Ishikawa (cell line): ENCODE measurements at regions not wholly inside any gene's neighbourhood (a gene's known extent, or its start where the extent isn't known, plus 50 kb on each side); places are given as distances from the start of the nearest gene placed in this dataset.

ENCODE experiments used
- CEBPB ChIP-seq: IDR thresholded peaks from 2 replicates; pipeline ENCODE4 v1.6.1; 2012
- CREB1 ChIP-seq: IDR thresholded peaks from 2 replicates; pipeline ENCODE4 v1.6.1; 2012; ENCODE audit warnings: low read depth
- EGR1 ChIP-seq: IDR thresholded peaks from 2 replicates; pipeline ENCODE4 v1.6.1; 2012
- EP300 ChIP-seq: IDR thresholded peaks from 2 replicates; pipeline ENCODE4 v1.6.1; 2012; ENCODE audit warnings: borderline replicate concordance
- NFIC ChIP-seq: IDR thresholded peaks from 2 replicates; pipeline ENCODE4 v1.6.1; 2012
- TAF1 ChIP-seq: IDR thresholded peaks from 2 replicates; pipeline ENCODE4 v1.6.1; 2012; ENCODE audit warnings: low read depth, mild to moderate bottlenecking
- TCF12 ChIP-seq: IDR thresholded peaks from 2 replicates; pipeline ENCODE4 v1.6.1; 2012; ENCODE audit warnings: low read depth
- TEAD4 ChIP-seq: IDR thresholded peaks from 2 replicates; pipeline ENCODE4 v1.6.1; 2012
- YY1 ChIP-seq: IDR thresholded peaks from 2 replicates; pipeline ENCODE4 v1.6.1; 2012; ENCODE audit warnings: low read depth
- ZBTB7A ChIP-seq: IDR thresholded peaks from 2 replicates; pipeline ENCODE4 v1.6.1; 2012; ENCODE audit warnings: low read depth
- TF ChIP-seq, protein P1 (sequence below): IDR thresholded peaks from 2 replicates; pipeline ENCODE4 v1.6.1; 2012
- TF ChIP-seq, protein P2 (sequence below): IDR thresholded peaks from 2 replicates; pipeline ENCODE4 v1.6.1; 2012
- TF ChIP-seq, protein P3 (sequence below): IDR thresholded peaks from 2 replicates; pipeline ENCODE4 v1.6.1; 2012; ENCODE audit warnings: low read depth, mild to moderate bottlenecking

DNA sequence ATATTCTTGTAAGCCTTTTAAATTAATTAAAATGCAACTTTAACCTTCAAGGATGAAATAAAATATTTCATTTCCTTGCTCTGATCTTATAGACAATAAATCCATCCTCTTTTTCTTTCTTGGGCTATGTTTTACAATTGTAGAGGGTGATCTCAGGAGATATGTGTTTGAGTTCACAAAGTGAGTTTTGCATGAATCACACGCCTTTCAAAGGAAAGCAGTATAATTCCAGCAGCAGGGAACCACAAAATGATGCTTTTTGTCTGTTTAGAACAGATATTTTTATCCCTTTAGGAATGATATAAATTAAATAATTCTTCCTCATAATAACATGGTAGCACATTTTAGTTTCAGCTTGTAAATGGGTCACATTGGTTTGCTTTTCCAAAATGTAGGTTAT is 191.2 kb downstream of the SEMA6D start:
- no peak for TF ChIP-seq ZBTB7A
- TF ChIP-seq, protein P1, sequence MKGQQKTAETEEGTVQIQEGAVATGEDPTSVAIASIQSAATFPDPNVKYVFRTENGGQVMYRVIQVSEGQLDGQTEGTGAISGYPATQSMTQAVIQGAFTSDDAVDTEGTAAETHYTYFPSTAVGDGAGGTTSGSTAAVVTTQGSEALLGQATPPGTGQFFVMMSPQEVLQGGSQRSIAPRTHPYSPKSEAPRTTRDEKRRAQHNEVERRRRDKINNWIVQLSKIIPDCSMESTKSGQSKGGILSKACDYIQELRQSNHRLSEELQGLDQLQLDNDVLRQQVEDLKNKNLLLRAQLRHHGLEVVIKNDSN, result no peak
- TF ChIP-seq EP300, result no peak
- TF ChIP-seq, protein P2, sequence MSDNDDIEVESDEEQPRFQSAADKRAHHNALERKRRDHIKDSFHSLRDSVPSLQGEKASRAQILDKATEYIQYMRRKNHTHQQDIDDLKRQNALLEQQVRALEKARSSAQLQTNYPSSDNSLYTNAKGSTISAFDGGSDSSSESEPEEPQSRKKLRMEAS, result no peak
- no peak for TF ChIP-seq TEAD4
- TF ChIP-seq EGR1, result no peak
- TF ChIP-seq, protein P3, sequence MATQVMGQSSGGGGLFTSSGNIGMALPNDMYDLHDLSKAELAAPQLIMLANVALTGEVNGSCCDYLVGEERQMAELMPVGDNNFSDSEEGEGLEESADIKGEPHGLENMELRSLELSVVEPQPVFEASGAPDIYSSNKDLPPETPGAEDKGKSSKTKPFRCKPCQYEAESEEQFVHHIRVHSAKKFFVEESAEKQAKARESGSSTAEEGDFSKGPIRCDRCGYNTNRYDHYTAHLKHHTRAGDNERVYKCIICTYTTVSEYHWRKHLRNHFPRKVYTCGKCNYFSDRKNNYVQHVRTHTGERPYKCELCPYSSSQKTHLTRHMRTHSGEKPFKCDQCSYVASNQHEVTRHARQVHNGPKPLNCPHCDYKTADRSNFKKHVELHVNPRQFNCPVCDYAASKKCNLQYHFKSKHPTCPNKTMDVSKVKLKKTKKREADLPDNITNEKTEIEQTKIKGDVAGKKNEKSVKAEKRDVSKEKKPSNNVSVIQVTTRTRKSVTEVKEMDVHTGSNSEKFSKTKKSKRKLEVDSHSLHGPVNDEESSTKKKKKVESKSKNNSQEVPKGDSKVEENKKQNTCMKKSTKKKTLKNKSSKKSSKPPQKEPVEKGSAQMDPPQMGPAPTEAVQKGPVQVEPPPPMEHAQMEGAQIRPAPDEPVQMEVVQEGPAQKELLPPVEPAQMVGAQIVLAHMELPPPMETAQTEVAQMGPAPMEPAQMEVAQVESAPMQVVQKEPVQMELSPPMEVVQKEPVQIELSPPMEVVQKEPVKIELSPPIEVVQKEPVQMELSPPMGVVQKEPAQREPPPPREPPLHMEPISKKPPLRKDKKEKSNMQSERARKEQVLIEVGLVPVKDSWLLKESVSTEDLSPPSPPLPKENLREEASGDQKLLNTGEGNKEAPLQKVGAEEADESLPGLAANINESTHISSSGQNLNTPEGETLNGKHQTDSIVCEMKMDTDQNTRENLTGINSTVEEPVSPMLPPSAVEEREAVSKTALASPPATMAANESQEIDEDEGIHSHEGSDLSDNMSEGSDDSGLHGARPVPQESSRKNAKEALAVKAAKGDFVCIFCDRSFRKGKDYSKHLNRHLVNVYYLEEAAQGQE, result no peak
- no peak for TF ChIP-seq CEBPB
- TF ChIP-seq YY1, result no peak
- no peak for TF ChIP-seq TAF1
- TF ChIP-seq CREB1, result no peak
- TF ChIP-seq NFIC, result no peak
- TF ChIP-seq TCF12, result no peak
